ENCODE measurements at regions not wholly inside any gene's neighbourhood (a gene's known extent, or its start where the extent isn't known, plus 50 kb on each side); places are given as distances from the start of the nearest gene placed in this dataset.

GRCh38 chr5:86716121-86716520, 98.4 kb downstream of the COX7C start:
- TF ChIP-seq JUN (IDR thresholded peaks at IDR 0.05) (no peak), RAD21 (conservative IDR thresholded peaks at IDR 0.05 in 1 of 2, IDR thresholded peaks at IDR 0.05 in 1 of 2) (no peak), CTCF (IDR thresholded peaks at IDR 0.05) (no peak), POLR2A (IDR thresholded peaks at IDR 0.05; ENCODE audit: low read length) (no peak), MAX (IDR thresholded peaks at IDR 0.05) (no peak)
